NK-92 treated with Interleukin-12 subunit alpha and Interleukin-12 subunit beta, amount 100 ng/mL, for 24 hours (cell line): ENCODE measurements at regions not wholly inside any gene's neighbourhood (a gene's known extent, or its start where the extent isn't known, plus 50 kb on each side); places are given as distances from the start of the nearest gene placed in this dataset.
"Not testable (repeated sequence)": the region's sequence is repeated elsewhere in the genome, so short reads cannot be mapped to it uniquely, and the experiment has no call there.

Experiments used
- DNase-seq: peaks from one replicate; lab custom pipeline; 2025; lab: John Stamatoyannopoulos, UW

DNA sequence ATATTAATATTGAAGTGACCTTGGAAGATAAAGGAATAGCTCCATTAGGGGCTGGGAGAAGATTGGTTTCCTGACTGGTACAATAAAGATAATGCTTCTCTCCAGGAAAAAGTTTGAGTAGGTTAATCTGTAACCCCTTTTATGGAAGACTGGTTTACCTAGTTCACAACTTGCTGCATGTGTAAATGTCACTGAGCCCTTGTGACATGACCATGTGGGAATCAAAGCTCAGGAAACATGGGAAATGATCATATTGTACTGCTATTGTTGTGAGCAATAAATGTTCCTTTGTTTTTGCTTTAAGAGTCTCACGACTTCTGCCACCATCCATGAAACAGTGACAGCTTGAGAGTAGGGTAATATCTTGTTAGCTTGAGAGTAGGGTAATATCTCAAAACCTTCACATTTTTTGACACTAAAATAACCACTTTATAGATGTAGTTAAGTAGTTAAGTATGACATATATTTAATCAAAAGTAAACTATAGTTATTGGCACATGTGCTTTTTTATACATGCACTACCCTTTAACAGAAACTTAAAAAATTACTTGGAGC is 1338.6 kb downstream of the FSCB start:
- no peak for DNase-seq

DNA sequence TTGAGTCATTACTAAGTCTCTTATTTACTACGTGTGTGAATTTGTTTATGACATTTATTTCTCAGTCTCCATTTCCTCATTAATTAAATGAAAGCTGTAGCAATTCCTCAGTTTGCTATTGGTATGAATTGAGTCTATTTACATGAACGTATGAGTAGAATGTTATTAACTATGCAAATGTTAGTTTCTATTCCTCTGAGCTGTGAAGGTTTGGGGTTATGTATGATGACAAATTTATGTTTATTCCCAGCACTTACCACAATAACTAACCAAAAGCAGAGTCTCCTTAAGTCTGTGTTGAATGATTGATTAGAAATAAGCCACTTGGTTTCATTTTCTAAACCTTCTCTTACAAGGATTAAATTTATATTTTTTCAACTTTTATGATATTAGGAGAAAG is 1340.9 kb downstream of the FSCB start:
- DNase-seq: no peak

DNA sequence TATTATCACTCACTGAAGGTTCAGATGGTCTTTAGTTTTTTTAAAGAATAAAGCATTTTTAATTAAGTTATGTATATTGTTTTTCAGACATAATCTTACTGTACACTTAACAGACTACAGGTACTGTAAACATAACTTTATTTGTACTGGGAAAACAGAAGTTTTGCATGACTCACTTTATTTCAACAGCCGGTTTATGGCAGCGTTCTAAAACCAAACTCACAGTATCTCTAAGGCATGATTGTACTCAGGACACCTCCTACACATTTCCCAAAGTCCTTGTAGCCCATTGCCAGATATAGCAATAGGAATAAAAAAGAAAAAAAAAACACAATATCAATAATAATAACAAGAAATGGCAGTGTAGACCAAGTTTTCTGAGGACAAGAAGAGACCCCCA is 1341.4 kb downstream of the FSCB start:
- no peak for DNase-seq

DNA sequence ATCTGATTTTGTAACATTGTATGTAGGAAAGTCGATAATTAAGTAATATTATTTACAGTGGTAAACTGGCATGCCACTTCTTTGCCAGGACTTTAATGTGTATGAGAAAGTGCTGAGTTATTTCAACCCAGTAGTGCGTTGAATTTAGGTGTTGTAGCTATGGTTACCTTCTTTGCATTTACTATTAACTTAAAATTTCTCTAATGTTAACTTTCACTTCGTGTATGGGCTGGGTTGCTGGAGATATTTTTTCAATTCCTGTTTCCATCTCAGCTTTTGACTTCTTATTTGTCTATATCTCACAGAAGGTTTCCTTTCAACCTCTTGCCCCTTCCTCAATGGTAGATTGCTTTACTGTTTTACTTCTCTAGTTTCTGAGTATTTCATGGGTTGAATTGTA is 1345.6 kb downstream of the FSCB start:
- DNase-seq: no peak

DNA sequence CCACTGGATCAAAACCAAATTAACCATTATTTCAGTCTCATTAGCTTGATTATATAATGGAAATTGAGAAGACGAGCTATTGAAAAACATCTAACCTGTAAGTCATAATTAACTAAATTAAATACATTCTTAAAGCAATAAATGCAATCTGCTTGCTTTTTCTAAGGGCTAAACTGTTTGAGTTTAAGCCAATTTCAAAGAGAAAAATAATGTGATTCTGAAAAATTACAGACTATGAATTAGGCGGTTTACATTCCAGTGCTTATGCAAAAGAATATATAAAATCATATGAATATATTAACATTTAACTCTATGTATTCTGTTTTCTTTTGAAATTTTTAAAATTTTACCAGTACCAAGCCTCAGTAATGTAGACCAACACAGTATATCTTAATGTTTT is 1349.4 kb downstream of the FSCB start:
- no peak for DNase-seq

DNA sequence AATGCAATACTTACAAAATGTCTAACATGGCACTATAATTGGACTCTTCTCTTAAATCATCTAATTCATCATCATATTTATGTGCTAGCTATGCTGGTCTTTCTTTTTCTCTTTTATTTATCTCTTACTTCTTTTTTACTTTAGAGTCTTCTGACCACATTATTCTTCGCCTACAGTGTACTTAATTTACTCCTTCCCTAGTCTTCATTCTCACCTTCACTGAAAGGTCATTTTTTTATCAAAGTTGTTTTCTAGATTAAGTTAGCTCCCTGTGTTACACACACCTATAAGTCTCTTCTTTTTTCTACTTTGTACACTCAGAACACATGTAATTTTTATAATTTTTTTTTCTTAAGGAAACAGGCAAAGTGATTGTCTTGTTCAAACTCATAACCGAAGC is 1351.2 kb downstream of the FSCB start:
- DNase-seq: no peak

DNA sequence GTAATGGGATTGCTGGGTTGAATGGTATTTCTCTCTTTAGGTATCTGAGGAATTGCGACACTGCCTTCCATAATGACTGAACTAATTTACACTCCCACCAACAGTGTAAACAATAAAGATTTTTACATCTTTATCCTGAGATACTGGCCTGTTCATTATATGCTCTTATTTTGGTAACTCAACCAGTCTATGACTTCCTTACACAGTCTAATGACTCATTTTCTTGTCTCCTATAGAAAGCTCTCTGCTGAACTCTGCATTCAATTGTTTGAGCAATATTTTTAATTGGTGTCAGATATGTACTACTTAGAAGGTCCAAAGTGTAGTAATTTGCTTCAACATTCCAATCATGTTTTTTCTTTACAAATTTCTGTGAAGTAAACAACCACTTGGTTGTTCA is 1351.8 kb downstream of the FSCB start:
- no peak for DNase-seq

DNA sequence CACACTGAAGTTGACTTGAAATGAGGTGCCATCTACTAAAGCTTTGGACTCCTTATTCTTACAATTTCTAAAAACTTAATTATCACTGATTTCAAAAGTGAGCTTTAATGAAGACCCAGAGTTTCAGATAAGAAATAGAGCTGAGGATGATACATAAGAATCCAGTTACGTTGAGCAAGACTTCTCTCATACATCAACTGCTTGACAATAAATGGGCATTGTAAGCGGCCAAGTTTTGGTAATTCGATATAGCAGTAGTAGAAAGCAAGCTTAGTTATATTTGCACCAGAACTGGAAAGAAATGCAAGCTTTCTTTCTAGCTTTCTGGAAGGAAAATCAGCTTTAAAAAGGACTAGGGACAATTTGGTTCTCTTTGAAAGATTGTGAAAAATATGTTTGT is 1359.6 kb downstream of the FSCB start:
- DNase-seq: no peak

DNA sequence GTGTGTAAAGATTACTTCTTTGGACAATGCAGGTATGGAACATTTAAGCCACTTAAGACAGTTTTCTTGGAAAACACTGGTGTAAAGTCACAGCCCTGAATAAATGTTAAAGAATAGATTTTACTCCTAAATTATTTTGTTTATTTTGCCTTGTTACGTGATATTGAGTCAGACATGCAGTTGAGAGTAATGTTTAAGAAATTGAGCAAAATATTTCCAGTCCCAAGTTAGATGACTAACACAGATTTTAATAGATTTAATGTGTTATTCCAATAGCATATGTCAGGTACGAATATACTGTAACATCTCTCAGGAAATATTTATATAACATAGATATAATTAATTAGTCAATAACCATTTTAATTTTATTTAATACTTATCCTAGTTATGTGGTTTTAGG is 1361.7 kb downstream of the FSCB start:
- DNase-seq: no peak

DNA sequence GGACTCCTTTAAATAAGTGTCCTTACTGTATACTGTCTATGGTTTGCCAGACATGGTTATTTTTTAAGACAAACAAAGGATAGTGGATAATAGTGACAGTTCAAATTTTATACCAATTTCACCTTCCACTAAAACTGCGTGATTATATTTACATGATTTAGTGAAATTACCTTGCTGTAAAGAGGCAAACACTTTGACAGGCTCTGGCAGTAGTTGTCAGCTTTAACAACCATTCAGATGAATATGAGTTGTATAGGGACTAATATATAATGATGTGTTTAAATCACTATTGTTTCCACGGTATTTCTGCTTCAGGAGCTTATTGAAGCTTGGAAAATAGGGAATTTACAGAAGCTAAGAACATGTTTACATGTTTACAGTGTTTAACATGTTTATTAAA is 1364.0 kb downstream of the FSCB start:
- no peak for DNase-seq

DNA sequence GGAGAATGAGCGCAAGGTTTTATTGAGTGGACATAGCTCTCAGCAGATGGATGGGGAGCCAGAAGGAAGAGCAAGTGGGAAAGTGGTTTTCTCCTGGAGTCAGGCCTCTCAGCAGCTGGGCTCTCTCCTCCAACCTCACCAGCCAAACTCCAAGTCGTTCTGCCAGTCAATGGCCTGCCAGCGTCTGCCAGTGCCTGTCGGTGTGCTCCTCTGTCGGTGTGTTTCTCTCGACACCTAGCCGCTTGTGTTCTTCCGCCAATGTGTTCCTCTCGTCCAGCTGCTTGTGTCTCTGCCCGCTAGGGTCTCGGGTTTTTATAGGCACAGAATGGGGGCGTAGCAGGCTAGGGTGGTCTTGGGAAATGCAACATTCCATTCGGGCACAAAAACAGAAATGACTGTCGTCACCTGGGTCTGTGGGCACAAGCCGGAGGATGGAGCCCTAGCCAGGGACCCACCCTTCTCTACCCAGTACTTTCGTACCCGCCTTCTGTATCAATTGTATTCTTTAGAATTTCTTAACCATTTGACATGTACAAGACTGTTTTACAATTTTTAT is 1365.4 kb downstream of the FSCB start:
- no peak for DNase-seq

DNA sequence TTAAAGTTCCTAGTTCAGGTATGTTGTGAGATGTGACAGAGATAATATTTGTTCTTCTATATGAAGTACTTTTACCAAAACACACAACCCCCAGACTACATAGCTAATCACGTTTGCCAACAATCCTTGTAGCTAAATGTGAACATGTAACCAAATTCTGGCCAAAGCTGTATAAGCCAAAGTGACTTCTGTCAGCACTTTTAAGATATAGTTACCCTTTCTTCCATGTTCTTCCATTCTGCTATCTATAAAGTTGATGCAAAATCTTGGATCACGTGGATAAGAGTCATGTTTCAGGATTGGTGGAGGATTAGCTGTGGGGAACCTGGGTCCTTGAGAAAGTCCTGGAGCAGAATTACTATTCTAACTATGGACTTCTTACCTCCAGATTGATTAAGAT is 1366.6 kb downstream of the FSCB start:
- DNase-seq: no peak

DNA sequence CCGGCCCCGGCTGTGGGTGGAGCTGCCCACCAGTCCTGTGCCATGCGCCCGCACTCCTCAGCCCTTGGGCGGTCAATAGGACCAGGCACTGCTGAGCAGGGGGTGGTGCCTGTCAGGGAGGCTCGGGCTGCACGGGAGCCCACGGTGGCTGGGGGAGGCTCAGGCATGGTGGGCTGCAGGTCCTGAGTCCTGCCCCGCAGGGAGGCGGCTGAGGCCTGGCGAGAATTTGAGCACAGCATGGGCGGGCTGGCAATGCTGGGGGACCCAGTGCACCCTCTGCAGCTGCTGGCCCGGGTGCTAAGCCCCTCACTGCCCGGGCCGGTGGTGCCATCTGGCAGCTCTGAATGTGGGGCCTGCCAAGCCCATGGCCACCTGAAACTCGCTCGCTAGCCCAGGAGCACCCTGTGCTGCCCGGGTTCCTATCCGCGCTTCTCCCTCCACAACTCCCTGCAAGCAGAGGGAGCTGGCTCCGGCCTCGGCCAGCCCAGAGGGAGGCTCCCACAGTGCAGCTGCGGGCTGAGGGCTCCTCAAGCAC is 1371.1 kb downstream of the FSCB start:
- no peak for DNase-seq

DNA sequence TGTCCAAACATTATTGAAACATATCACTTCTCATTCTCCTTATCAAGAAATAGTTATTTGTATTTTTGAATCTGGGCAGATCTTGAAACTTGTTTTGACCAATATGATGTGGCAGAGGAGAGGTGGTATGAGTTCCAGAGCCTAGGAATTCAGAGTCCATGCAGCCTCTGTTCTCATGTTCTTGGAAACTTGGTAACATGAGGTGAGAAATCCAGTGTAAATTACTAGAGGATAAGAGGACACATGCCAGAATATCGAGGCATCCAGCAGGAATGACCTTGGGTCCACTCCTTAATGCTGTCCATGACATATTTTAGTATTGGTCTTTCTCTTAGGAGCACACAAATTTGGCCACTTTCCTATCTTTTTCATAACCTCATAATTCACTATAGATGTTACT is 1374.6 kb downstream of the FSCB start:
- DNase-seq: no peak

DNA sequence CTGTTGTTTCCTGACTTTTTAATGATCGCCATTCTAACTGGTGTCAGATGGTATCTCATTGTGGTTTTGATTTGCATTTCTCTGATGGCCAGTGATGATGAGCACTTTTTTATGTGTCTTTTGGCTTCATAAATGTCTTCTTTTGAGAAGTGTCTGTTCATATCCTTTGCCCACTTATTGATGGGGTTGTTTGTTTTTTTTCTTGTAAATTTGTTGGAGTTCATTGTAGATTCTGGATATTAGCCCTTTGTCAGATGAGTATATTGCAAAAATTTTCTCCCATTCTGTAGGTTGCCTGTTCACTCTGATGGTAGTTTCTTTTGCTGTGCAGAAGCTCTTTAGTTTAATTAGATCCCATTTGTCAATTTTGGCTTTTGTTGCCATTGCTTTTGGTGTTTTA is 1378.7 kb downstream of the FSCB start:
- DNase-seq: not testable (repeated sequence)

DNA sequence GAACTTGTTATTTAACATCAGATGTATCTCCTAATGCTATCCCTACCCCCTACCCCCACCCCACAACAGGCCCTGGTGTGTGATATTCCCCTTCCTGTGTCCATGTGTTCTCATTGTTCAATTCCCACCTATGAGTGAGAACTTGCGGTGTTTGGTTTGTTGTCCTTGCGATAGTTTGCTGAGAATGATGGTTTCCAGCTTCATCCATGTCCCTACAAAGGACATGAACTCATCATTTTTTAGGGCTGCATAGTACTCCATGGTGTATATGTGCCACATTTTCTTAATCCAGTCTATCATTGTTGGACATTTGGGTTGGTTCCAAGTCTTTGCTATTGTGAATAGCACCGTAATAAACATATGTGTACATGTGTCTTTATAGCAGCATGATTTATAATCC is 1379.2 kb downstream of the FSCB start:
- not testable (repeated sequence) for DNase-seq

DNA sequence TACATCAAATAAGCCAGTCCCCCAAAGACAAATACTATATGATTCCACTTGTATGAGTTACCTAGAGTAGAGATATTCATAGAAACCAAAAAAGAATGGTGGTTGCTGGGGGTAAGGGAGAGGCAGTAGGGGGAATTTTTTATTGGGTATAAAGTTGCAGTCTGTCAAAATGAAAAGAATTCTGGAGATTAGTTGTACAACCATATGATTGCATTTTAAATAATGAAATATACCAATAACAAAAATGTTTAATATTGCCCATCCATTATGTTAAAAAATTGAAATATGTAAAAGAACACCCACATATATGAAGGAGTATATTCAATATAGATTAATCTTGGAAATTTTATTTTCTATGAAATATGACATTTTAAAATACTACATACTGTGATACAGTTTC is 1383.5 kb downstream of the FSCB start:
- DNase-seq: no peak

DNA sequence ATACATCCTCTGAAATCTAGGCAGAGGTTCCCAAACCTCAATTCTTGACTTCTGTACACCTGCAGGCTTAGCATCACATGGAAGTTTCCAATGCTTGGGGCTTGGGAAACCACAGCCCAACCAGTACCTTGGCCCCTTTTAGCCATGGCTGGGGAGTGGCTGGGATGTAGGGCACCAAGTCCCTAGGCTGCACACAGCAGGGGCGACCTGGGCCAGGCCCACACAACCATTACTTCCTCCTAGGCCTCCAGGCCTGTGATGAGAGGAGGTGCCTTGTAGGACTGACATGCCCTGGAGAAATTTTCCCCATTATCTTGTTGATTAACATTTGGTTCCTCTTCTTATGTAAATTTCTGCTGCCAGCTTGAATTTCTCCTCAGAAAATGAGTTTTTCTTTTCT is 1387.4 kb downstream of the FSCB start:
- DNase-seq: no peak

DNA sequence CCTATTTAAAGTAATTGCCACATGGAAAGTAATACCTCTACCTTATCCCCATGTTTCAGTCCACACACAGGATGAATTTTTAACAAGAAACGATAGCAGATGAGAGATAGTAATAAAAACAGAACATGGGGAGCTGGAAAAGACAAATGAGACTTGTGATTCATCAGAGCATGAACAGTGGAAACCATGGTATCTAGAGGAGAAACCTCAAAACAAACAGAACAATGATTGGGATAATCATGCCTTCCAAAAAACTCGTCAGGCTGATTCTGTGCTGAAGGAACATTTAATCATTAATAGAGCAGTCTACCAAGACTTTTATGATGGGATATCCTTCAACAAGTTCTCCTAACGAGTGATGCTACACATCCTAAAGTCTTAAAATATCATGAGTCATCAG is 1390.7 kb downstream of the FSCB start:
- DNase-seq: no peak

DNA sequence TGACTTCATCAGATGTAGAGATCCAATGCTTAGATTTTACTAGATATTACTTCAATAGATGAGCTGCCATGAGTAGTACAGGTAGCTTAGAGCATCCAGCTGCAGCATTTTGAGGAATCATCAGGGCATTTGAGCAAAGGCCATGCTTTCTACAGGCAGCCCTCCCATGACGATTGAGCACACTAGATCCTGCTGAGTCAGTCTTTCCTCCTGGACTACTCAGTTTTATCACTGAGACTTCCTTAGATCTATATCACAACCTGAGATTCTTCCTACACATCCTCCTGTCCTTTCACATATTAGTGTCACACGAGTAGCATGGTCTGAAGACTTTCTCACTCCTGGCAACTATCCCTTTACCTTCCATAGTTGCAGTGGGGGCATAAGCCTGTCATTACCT is 1401.8 kb downstream of the FSCB start:
- DNase-seq: no peak

DNA sequence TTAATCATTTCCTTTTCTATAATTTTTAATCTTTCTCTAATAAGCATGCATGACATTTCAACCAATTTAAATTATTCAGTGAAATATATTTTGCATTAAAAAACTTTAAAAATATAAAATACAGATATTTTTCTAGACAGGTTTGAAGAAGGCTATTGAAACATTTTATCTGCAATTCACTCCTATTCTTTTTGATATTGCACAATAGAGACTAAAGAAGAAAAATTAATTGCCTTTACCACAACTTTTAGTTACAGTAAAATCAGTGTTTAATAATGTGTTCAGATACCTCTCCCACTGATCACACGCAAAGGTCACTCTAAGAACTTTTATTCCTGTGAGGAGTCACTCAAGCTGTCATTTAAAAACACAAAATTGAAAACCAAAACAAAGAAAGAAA is 1416.7 kb downstream of the FSCB start:
- no peak for DNase-seq

DNA sequence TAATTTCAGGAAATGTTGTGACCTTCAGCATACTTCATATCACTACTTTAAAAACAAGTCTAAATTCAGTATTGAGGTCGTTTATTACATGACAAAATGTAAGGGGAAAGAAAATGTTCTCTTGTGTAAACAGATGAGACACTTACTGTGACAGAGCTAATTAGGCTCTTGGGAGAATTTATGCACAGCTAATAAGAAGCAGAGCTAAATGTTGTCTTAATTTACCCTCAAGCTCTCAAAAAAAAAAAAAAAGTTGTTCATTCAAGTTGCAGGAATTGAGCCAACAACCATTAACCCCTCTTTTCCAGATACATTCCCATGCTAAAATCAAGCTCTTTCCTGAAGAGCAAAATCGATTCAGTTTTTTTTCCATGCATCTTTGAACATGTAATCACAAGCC is 1419.4 kb downstream of the FSCB start:
- DNase-seq: no peak

DNA sequence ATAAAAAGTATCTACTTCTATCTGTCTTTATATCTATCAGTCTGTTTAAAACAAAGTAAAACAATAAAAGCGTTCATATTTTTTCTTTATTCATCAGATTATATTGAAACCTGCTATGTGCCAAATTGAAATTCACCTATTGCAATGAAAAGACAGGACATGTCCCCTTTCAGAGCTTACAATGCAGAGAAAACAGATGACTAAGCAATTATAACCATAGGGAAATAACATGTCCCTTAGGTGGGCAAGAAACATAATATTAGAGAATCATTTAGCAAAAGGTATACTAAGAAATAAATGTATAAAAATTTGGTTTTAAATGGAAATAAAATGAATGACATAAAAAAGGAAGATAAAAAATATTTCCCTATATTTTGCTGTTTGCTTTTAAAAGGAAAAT is 1421.3 kb downstream of the FSCB start:
- DNase-seq: no peak

DNA sequence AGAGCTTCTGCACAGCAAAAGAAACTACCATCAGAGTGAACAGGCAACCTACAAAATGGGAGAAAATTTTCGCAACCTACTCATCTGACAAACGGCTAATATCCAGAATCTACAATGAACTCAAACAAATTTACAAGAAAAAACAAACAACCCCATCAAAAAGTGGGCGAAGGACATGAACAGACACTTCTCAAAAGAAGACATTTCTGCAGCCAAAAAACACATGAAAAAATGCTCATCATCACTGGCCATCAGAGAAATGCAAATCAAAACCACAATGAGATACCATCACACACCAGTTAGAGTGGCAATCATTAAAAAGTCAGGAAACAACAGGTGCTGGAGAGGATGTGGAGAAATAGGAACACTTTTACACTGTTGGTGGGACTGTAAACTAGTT is 1439.7 kb downstream of the FSCB start:
- not testable (repeated sequence) for DNase-seq
